Colon (tissue), 2 donors: ENCODE measurements at regions not wholly inside any gene's neighbourhood (a gene's known extent, or its start where the extent isn't known, plus 50 kb on each side); places are given as distances from the start of the nearest gene placed in this dataset.

ENCODE experiments used
- FAIRE-seq: peaks from 2 replicates; lab custom pipeline; 2012; peaks lifted over from hg19 to GRCh38; lab: Jason Lieb, UNC
- donor health status: control.
- donor health status: control.

DNA sequence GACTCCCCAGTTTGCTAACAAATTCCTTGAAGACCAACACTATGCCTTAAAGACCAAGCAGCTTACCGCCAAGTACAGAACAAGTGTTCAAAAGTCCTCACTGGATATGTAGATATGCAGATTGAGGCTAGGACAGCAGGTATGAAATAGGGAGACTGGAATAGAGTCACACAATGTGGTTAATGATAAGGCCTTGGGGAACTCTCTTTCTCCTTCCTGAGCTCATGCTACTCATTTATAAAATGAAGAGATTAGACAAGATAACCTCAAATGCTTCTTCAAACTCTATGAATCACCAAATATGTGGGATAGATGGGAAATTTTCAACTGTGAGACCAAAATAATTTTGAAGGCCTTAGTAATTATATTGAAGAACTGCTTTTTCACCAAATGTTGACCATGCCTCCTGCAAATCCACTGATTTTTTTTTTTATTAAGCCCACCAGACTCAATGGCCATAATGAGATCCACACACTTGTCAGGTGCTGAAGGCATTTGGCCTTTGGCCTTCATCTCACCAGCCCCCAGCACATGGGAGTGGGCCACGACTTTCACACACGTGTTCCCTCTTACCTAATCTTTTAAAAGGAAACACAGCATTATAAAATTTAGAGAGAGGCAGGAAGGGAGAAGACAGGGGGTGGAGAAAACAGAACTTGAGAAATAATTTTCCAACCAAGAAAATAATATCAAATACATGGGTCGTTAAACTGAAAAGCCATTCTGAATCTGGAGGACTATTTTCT is 181.5 kb downstream of the EN1 start:
- no peak for FAIRE-seq

DNA sequence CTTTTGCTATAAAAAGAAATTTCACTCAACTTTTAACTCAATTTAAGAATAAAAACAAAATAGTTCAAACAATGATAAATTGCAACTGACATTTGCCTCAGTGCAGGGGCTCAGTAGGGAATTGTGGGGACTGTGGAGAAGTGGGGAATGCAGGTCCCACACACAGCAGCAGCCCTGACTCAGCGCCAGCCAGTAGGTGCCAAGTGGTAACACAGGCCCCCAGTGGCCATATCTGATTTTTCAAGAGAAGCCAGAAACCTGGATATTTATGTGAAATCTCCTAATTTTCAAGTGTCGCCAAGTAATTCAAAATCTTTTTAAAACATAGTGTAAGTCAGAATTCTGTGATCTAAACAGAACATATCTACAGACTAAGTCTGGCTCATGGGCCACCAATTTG is 186.3 kb downstream of the EN1 start:
- no peak for FAIRE-seq

DNA sequence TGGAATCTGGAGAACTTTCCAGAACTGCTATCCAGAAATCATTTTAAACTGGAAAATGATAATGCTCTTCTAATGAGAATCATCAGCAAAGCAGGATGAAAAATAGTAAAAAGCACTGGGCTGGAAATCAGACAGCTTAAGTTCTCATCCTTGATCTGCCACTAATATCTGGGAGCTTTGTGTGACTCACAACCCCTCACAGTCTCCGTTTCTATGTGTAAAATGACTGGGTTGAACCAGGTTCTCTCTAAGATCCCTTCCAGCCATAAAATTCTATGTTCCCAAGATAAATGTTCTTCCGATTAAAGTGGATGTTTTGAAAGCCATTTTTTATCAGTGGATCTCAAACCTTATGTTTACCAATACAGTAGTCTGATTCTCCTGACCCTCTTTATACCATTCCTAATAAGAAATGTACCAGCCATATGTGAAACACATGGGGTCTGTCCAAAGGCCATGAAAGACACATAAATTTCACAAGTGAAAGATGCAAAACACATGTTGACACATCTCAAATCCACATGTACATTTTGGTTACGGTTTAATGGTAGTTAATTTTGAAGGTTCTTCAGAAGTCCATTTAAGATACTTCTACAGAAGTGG is 188.8 kb downstream of the EN1 start:
- no peak for FAIRE-seq

DNA sequence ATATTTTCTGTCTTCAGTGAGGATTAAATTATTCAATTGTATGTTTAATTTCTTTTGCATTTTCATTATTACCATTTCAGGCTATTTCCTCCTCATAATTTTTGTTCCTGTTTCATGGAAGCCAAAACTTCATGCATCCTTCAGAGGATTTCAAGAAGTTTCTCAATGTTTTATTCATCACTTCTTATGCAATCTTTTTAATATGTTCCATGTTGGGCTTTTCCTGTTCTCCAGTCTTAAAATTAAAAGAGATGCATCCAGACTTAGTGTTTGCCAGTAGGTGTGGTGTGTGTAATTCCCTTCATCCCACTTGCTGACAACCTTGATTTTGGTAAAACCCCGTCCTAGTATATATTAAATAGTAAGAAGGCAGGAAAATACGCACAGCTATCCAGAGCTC is 190.0 kb downstream of the EN1 start:
- no peak for FAIRE-seq

DNA sequence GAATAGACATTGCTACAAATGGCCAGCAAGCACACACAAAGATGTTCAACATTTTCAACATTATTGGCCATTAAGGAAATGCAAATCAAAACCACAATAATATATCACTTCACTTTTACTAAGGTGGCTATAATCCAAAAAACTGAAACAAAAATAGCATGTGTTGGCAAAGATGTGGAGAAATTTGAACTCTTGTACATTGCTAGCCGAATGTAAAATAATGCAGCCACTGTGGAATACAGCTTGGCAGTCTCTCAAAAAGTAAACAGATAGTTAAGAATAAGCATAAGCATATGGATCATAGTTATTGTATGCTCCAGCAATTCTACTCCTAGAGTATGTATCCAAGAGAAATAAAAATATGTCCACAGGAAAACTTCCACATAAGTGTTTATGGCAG is 192.5 kb downstream of the EN1 start:
- FAIRE-seq = no peak

DNA sequence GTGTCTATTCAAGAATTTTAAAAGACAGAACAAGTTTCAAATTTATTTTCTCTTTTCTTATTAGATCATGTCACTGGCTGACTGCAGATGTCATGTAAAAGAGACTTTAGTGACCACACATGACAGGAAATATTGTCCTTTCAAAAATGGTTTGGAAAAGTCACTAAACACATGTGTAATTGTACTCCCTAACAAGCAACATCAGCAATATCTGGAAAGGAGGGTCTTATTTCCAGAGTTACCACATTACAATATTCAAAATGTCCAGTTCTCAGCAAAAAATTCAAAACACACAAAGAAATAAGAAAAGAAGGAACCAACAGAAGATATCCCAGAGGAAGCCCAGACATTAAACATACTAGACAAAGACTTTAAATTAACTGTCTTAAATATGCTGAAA is 197.1 kb downstream of the EN1 start:
- FAIRE-seq = no peak

DNA sequence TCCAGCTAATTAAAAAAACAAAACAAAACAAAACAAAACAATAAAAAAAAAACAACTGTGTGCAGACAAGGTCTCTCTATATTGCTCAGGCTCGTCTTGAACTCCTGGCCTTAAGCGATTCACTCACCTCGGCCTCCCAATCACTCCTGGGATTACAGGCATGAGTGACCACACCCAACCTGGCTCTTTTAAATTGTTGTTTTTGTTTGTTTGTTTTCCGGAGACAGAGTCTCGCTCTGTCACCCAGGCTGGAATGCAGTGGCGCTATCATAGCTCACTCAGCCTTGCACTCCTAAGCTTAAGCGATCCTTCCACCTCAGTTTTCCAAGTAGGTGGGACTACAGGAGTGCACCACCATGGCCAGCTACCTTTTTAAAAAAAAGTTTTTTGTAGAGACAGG is 201.6 kb downstream of the EN1 start:
- FAIRE-seq = no peak

DNA sequence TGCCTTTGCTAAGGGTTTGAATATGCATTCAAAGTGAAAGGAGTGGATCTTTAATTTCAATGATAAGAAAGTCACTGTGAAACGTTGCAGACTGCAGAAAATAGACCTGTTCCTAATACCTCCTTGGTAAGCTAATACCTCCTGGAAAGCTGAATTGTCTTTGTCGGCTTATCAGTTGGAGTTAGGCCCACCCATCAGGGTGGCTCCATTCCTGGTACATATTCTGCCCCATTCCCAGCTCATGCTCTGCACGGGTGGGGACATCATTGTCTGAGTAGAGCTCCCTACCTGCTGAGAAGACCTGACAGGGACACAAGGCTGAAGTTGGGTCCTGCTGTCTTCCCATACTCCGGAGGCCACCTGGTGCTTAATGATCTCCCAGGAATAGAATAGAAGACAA is 203.3 kb downstream of the EN1 start:
- FAIRE-seq = no peak

DNA sequence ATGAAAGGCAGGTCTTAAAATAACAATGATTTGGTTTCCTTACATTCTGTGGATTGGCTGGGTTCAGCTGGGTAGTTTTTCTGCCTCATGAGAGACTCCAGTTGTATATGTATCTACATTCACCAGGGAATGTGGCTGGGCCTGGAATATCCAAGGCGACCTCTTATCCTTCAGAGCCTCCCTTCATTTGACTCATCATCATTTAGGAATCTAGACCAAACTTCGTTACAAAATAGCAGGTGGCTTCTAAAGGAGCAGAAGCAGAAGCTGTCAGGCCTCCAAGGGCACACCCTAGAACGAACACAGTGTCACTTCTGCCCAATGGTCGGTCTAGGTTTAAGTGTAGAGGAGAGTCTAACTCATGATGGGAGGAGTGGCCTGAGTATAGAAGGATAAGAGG is 204.2 kb downstream of the EN1 start:
- no peak for FAIRE-seq

DNA sequence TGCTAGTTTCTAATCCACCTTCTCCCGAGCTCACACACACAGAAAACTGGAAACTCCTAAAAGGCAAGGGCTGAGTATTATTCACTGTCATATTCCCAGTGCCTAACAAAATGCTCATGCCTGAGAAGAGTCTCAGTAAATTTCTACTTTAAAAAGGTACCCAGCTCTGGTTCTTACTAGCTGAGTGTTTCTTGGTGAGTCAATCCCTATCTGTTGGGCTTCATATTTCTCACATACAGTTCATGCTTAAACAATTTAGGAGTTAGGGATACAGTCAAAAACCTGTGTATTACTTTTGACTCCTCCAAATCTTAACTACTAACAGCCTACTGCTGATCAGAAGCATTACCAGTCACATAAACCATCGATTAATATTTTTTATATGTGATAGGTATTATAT is 204.9 kb downstream of the EN1 start:
- FAIRE-seq = no peak

DNA sequence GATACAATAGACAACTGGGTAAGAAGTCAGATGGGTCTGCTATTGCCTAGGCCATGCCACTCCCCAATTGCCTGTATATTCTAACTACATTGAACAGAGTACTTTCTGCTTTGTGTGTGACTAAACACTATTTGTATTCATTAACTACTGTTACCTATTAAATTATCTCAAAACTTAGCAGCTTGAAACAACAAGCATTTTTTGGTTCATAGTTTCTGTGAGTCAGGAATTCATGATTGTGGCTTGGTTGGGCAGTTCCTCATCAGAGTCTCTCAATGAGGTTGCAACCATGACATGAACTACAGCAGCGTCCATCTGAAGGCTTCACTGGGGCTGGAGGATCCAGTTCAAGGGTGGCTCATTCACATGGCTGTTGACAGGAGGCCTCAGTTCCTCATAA is 205.7 kb downstream of the EN1 start:
- no peak for FAIRE-seq

DNA sequence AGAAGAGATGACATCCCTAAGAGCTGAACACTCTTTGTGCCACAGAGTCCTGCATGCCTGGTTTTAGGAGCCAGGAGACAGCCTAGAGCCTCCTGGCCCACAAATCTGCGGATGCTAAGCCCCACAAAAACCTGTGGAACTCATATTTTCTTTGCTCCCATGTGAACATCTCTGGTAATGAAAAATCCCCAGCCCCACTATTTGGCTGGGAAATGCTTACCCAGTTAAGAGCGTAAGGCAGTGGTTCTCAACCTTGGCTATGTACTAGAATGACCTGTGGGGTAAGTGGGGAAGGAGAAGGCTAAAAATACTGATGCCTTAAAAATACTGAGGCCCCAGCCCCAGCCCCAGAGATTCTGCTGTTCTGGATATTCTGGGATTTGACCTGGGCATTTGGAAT is 208.1 kb downstream of the EN1 start:
- no peak for FAIRE-seq

DNA sequence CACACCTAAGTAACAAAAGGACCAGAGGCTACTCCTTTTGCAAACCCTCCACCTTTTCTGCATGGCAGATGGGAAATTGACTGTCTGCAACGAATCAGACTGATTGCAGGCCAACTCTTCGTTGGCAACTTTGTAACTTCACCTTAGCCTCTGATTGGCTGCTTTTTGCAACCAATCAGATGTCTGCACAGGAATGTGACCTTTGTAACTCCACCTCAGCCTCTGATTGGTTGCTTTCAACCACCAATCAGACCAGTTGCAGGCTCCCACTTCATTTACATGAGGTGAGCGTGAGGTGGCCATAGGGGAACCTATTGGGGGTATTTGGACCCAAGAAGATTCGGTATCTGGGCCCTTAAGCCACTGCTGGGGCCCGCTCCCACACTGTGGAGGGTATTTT is 209.0 kb downstream of the EN1 start:
- no peak for FAIRE-seq

DNA sequence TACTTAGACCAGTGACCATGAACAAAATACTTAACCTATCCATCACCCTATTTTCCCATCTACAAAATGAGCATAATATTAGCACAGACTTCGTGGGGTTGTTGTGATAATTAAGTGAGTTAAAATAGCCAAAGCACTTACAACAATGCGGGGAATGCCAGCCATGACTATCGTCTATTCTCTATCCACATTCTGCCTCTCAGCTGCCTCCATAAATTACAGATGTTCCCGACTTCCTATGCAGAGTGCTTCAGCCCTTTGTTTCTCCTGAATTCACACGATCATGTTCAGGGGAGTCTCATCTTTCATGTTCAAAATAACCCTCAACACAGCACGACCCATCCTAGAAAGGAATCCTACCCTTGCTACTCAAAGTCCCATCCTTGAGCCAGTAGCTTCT is 211.6 kb downstream of the EN1 start:
- FAIRE-seq = no peak

DNA sequence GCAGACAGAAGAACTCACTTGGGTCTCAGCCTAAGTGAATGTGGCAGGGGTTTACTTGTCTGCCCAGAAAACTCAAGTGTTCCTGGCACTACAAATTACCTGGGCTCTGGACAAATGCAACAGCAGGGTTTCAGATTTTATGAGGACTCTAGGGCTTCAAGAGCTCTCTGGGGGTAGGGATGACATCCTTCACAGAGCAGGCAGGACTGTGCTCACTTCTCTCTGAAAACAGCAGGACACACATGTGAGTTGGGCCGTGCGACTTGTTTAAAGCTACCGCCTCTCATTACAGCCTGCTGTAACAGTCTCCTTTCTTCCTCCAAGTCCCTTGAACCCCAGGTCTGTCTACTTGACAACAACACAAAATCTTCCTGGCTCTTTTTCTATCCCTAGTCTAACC is 212.6 kb downstream of the EN1 start:
- no peak for FAIRE-seq

DNA sequence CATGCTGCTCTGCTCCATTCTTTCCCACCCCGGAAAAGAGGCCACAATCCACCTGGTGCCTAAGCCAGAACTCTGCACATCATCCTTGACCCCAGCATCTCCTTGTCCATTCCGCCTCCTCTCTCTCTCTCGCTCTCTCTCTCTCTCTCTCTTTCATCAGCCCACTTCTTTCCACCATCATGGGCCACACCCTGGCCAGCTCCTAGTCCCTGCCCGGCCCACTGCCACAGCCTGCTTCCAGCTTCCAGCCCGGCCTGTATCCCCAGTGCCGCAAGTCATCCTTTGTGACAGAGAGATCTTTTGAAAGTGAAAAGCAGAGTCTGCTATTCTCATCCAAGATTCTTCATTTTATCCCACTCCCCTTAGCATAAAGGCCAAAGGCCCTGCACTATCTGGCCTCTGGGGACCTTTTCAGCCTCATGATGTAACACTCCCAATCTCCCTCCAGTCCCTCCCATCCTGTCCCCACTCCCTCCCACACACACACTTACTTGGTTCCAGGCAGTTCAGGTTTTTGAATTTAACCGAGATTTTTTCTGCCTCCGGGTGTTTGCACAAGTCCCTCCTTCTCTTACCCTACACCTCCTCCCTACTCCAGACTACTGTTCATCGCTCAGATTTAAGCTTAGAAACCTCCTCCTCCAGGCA is 214.0 kb downstream of the EN1 start:
- FAIRE-seq = no peak

DNA sequence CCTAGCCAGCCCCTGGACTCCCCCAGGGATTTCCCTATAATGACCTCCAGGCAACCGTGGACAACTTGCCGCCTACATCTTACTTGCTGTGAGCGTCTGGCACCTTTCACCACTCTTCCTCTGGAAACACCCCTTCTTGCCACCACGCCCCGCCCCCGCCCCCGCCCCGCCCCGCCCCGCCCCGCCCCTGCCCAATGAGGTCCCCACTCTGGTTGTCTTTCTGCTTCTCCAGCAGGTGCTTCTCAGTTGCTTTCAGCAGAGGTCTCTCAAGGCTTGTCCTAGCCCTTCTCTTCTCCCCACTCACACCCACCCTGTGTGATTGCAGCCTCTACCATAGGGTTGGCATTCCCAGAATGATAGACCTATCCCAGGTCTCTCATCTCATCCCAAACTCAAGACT is 214.5 kb downstream of the EN1 start:
- FAIRE-seq = no peak

DNA sequence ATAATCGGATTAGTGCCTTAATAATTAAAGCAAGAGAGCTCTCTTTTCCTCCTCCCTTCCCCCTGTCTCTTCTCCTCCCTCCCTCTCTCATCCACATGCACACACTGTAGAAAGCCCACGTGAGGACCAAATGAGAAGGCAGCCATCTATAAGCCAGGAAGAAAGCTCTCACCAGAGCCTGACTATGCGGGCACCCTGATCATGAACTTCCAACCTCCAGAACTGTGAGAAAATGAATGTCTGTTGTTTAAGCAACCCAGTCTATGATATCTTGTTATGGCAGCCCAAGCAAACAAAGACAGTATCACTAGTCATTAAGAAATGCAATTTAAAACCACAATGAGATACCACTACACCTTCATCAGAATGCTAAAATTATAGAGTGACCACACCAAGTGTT is 220.3 kb downstream of the EN1 start:
- no peak for FAIRE-seq

DNA sequence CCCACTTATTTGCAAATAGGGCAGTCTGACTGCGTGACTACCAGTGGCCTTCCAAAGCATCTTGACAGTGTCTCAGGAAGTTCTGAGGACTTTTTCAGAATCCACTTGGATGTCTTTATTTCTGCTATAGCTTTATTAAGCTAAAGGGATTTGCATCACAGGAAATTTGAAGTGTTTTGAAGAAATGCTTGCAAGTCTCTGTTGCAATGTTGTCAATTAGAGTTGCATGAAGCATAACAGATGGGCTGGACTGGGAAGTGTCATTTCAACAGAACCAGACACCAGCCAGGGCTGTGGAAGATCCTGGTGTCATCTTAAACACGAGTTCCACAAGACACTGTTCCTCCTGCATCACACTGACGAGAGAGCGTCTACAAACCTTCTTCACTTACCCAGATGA is 224.5 kb downstream of the EN1 start:
- FAIRE-seq = no peak

DNA sequence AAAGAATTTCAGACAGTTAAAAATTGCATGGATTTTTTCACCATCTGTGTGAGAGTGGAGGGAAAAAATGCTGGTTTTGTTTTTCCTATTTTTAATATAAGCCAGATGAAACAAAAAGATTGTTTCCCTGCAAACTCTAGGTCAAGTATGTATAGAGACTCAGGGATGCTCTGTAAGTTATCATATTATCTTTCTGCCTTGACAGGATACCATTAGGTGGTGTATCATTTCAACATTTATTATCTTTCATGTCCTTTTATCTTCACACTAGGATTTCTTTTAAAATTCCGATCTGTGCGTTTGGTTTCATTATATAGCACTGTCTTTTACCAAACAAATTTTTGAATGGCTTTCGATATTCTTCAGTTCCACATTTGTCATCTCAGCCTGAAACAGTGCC is 225.3 kb downstream of the EN1 start:
- no peak for FAIRE-seq

DNA sequence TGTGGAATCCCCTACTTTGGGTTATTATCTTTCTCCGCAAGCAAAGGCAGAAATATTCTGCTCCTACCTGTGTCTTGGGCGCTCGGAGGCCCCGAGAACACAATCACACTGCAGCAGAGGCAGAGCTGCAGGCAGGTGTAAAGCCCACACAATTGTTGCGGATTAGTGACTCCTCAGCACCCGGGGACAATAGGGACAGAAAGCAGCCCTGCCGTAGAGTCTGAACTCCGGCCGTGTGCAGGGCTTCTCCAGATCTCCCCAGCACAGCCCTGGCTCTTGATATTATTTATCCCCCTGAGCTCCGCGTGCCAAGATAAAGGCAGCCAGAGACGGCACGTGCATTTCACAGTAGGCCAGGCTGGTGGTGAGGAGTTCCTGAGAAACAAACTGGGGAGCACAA is 229.2 kb downstream of the EN1 start:
- FAIRE-seq = no peak

DNA sequence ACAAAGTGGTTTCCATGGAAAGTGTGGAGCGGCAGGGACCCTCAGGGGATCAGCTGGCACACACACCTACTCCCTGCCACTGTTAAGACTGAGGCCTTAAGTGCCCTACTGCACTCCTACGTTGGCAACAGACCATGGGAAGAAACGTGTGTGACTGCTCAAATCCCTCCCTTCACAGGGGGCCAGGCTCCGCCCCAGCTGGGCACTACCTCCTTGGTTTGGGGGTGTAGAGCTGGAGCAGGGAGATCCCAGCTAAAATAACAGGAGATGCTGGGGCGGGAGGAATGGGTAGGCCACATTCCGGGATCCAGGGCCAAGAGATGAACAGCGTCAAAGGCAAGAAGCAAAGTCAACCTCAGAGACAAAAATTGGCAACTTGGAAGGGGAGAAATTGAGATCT is 231.0 kb downstream of the EN1 start:
- FAIRE-seq = no peak

DNA sequence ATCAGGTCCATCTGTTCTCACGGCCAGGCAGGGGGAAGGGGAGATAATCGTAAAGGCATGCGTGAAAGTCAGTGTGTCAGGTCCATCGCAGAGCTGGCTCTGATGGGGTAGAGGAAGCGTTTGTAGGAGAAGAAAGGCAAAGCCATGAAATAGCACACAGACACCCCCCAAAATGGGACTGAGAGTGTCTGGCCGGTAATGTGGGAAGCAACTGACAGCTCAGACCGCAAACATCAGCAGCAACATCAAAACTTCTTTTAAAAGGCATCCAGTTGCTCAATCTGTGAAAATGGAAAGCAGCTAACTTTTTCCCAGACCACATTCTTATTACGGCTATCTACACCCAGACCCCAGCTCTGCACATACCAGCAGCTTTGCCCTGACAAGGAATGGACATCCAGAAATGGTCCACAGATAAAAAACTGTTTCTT is 232.6 kb downstream of the EN1 start:
- no peak for FAIRE-seq

DNA sequence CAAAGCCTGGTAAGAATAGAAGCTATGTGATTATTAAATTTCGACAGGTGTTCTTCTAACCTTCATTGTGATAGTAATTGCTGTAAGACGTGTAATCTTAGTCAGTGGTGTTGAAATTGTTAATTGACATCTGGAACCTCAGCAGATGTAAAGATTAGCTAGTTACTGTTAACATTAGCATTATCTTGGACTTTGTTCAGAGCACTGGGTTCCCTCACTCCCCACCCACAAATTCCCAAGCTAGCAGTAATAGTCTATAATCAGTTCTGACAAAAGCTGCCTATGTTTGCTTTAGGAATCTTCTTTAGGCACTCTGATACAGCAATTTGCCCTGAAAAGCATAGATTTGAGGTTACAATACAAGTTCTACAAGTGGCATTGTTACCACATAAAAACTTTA is 233.7 kb downstream of the EN1 start:
- FAIRE-seq = no peak
